Activated T-helper 1 cell treated with anti-CD3 and anti-CD28 coated beads, Interleukin-2, amount 50 U/mL, for 16 hours (primary cell): ENCODE measurements at regions not wholly inside any gene's neighbourhood (a gene's known extent, or its start where the extent isn't known, plus 50 kb on each side); places are given as distances from the start of the nearest gene placed in this dataset.
"Not testable (repeated sequence)": the region's sequence is repeated elsewhere in the genome, so short reads cannot be mapped to it uniquely, and the experiment has no call there.

Source experiments
- DNase-seq, 2 donors: peaks; one replicate each; pipeline ENCODE4 v3.0.0-alpha.2; 2020; ENCODE audit warnings: low read depth in 1 of 2, low spot score in 1 of 2

- DNase-seq, result no peak
These were observed 159.0 kb upstream of the KCNJ15 start for GRCh38 chr21:38097789-38098188.

GRCh38 chr21:38112219-38112789, 144.5 kb upstream of the KCNJ15 start:
- DNase-seq, result no peak

- DNase-seq, result no peak
These were observed 142.0 kb upstream of the KCNJ15 start for GRCh38 chr21:38114717-38115333.

GRCh38 chr21:38115870-38116269, 140.9 kb upstream of the KCNJ15 start:
- no peak for DNase-seq

- DNase-seq, result no peak
These were observed 137.0 kb upstream of the KCNJ15 start for GRCh38 chr21:38119793-38120192.

- not testable (repeated sequence) for DNase-seq
These were observed 136.2 kb upstream of the KCNJ15 start for GRCh38 chr21:38120679-38120983.

- DNase-seq, result no peak
These were observed 135.6 kb upstream of the KCNJ15 start for GRCh38 chr21:38120984-38121855.

- no peak for DNase-seq
These were observed 134.7 kb upstream of the KCNJ15 start for GRCh38 chr21:38121888-38122720.

- no peak for DNase-seq
These were observed 133.2 kb upstream of the KCNJ15 start for GRCh38 chr21:38123626-38124025.

- DNase-seq, result peak; percentile 4
These were observed 130.0 kb upstream of the KCNJ15 start for GRCh38 chr21:38126666-38127303.

- DNase-seq, result no peak
These were observed 127.1 kb upstream of the KCNJ15 start for GRCh38 chr21:38129711-38130110.

- DNase-seq, result no peak
These were observed 123.6 kb upstream of the KCNJ15 start for GRCh38 chr21:38133240-38133639.

- DNase-seq, result no peak
These were observed 122.5 kb upstream of the KCNJ15 start for GRCh38 chr21:38134084-38134873.

- DNase-seq, result no peak
These were observed 120.6 kb upstream of the KCNJ15 start for GRCh38 chr21:38136201-38136600.

- DNase-seq, result no peak
These were observed 117.2 kb upstream of the KCNJ15 start for GRCh38 chr21:38139380-38140168.

GRCh38 chr21:38140207-38140903, 116.4 kb upstream of the KCNJ15 start:
- DNase-seq, result no peak

- DNase-seq, result no peak
These were observed 114.6 kb upstream of the KCNJ15 start for GRCh38 chr21:38142224-38142623.

GRCh38 chr21:38144193-38144592, 112.6 kb upstream of the KCNJ15 start:
- no peak for DNase-seq

- no peak for DNase-seq
These were observed 111.7 kb upstream of the KCNJ15 start for GRCh38 chr21:38145104-38145503.
